ENCODE measurements at regions not wholly inside any gene's neighbourhood (a gene's known extent, or its start where the extent isn't known, plus 50 kb on each side); places are given as distances from the start of the nearest gene placed in this dataset.

DNA sequence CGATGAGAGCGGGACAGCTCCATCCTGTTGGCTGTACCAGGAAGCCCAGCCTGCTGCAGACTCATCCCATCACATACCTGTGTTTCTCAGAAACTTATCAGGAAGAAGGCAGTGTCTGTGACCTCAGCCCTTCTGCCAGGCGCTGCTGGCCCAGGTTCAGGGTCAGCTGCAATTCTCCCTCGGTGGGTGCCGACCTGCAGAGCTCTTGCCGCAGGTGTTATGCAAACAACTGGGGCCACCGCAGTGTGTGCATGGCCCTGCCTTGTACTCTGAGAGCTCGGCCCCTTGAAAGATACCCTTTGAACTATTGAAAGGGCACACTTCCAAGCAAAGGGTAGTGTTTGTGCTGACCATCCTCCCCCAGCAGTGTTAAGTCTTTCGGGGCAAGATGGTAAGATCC is 322.2 kb upstream of the DIO3 start:
- DNase-seq (ENCODE audit: unreplicated experiment): no peak
- POLR2A ChIA-PET: no interaction called here

GRCh38 chr14:101241147-101241546 is 320.1 kb upstream of the DIO3 start:
- no peaks in the 10 kb centered on the region for H3K36me3 Mint-ChIP-seq (ENCODE audit: insufficient read depth, unreplicated experiment)
- POLR2A ChIA-PET: no interaction called here
- H3K27me3 Mint-ChIP-seq (ENCODE audit: insufficient read depth, unreplicated experiment): no peaks in the 10 kb centered on the region
- intact Hi-C loops (cut with micrococcal nuclease): no loop called here
- H3K4me3 Mint-ChIP-seq (ENCODE audit: unreplicated experiment): no peak overlapping the region
- no peak for TF ChIP-seq CTCF (IDR thresholded peaks at IDR 0.05; ENCODE audit: unreplicated experiment)
- no peaks in the 10 kb centered on the region for H3K4me1 Mint-ChIP-seq (ENCODE audit: insufficient read depth, unreplicated experiment)
- H3K27ac Mint-ChIP-seq (ENCODE audit: low read depth, unreplicated experiment): no peak overlapping the region
- no peak for DNase-seq (ENCODE audit: unreplicated experiment)
- H3K9me3 Mint-ChIP-seq (ENCODE audit: unreplicated experiment): peaks cover 7% of the 10 kb centered on the region
- CTCF ChIA-PET: interaction anchor here (0.6 kb wide), 1 partner anchor 407 kb away, joined by 3 read pairs; no protein-coding TSS in a partner anchor
- BruUV-seq (replicated peaks): no TSS peak

More for the DNA sequence above, 322.2 kb upstream of the DIO3 start:
- H3K27ac Mint-ChIP-seq (ENCODE audit: low read depth, unreplicated experiment): no peak overlapping the region
- TF ChIP-seq CTCF (IDR thresholded peaks at IDR 0.05; ENCODE audit: unreplicated experiment): no peak
- no peaks in the 10 kb centered on the region for H3K36me3 Mint-ChIP-seq (ENCODE audit: insufficient read depth, unreplicated experiment)
- intact Hi-C loops (cut with micrococcal nuclease): loop anchor here (5.0 kb wide), 1 partner anchor 318 kb away; no protein-coding TSS in a partner anchor
- no peaks in the 10 kb centered on the region for H3K27me3 Mint-ChIP-seq (ENCODE audit: insufficient read depth, unreplicated experiment)
- H3K4me1 Mint-ChIP-seq (ENCODE audit: insufficient read depth, unreplicated experiment): no peaks in the 10 kb centered on the region
- CTCF ChIA-PET: interaction anchor here (0.6 to 0.9 kb wide), 2 partner anchors 55 to 583 kb away, joined by 3 read pairs; no protein-coding TSS in a partner anchor
- BruUV-seq (replicated peaks): no TSS peak
- peaks cover 7% of the 10 kb centered on the region for H3K9me3 Mint-ChIP-seq (ENCODE audit: unreplicated experiment)
- H3K4me3 Mint-ChIP-seq (ENCODE audit: unreplicated experiment): no peak overlapping the region

DNA sequence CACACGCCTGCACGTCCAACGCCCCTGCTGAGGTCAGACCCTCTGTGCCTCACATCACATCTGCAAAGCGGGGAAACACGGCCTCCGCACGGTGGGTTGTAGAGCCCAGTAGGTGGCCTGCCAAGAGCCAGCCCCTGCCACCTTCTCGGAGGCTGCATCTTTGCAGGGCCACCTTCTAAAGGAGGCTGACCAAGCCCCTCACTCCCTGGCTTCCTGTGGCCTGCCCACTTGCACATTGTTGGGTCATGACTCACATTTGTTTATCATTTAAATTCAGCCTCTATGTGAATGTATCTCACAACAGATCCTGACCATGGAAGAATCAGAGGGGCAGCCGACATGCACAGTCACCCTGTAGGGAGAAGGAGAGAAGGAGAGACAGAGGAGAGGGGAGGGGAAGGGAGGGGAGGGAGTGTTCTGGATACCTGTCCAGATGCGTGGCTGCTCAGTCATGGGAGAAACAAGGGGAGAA is 319.5 kb upstream of the DIO3 start:
- Mint-ChIP-seq H3K27ac (ENCODE audit: low read depth, unreplicated experiment) (no peak overlapping the region), H3K36me3 (ENCODE audit: insufficient read depth, unreplicated experiment) (no peaks in the 10 kb centered on the region), H3K9me3 (ENCODE audit: unreplicated experiment) (peaks cover 7% of the 10 kb centered on the region), H3K27me3 (ENCODE audit: insufficient read depth, unreplicated experiment) (no peaks in the 10 kb centered on the region), H3K4me3 (ENCODE audit: unreplicated experiment) (no peak overlapping the region), H3K4me1 (ENCODE audit: insufficient read depth, unreplicated experiment) (no peaks in the 10 kb centered on the region)
- intact Hi-C loops (cut with micrococcal nuclease): no loop called here
- POLR2A ChIA-PET: no interaction called here
- CTCF ChIA-PET: no interaction called here
- BruUV-seq (replicated peaks): no TSS peak
- DNase-seq (ENCODE audit: unreplicated experiment): no peak
- no peak for TF ChIP-seq CTCF (IDR thresholded peaks at IDR 0.05; ENCODE audit: unreplicated experiment)

GRCh38 chr14:101242442-101243385 is 318.6 kb upstream of the DIO3 start:
- CTCF ChIA-PET: no interaction called here
- intact Hi-C loops (cut with micrococcal nuclease): no loop called here
- POLR2A ChIA-PET: no interaction called here
- DNase-seq (ENCODE audit: unreplicated experiment): no peak
- no peak for TF ChIP-seq CTCF (IDR thresholded peaks at IDR 0.05; ENCODE audit: unreplicated experiment)
- Mint-ChIP-seq H3K36me3 (ENCODE audit: insufficient read depth, unreplicated experiment) (no peaks in the 10 kb centered on the region), H3K27ac (ENCODE audit: low read depth, unreplicated experiment) (no peak overlapping the region), H3K9me3 (ENCODE audit: unreplicated experiment) (peaks cover 7% of the 10 kb centered on the region), H3K27me3 (ENCODE audit: insufficient read depth, unreplicated experiment) (no peaks in the 10 kb centered on the region), H3K4me3 (ENCODE audit: unreplicated experiment) (no peak overlapping the region), H3K4me1 (ENCODE audit: insufficient read depth, unreplicated experiment) (no peaks in the 10 kb centered on the region)
- no TSS peak for BruUV-seq (replicated peaks)
